GM12873 (cell line): ENCODE measurements at regions not wholly inside any gene's neighbourhood (a gene's known extent, or its start where the extent isn't known, plus 50 kb on each side); places are given as distances from the start of the nearest gene placed in this dataset.

Experiments used
- CTCF ChIP-seq: IDR thresholded peaks from 2 replicates; pipeline ENCODE4 v1.5.1; 2012; ENCODE audit warnings: low read depth, mild to moderate bottlenecking, moderate library complexity, low read length, control low read depth; ENCODE audit not compliant: insufficient read depth; ENCODE audit errors: missing control alignments

DNA sequence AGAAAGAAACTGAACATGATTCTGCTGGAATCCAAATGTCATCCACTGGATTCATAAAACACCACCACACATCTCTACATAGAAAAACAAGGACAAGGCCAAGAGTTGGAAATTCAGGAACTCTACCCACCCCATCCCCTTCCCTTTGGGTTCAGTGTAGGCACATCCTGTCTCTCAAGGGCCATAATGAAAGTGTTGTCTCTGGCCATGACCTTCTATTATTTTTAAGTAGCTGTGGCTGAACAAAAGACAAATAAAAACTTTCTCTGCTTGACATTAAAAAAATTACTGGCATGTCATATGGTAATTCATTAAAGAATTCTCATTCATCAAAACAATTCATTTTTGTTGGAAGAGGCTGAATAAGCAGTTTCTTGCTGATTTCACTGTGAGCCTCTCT lies 54.9 kb upstream of the ZBTB18 start:
- TF ChIP-seq CTCF = no peak

DNA sequence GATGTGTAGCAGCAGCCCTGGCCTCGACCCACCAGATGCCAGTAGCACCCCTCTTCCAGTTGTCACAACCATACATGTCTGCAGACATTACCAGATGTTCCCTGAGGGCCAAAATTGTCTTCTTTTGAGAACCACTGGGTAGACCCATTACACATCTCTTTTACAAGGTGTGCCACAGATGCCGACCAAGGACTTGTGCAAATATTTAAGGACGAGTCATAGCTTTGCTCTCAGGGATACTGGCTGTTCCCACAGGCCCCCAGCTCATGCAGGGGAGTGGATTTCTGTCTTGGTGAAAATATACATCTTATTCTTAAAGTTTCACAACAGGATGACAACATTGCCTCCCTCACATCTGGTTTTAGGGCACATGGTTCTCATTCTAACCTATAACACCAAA lies 59.4 kb upstream of the ZBTB18 start:
- TF ChIP-seq CTCF = no peak

DNA sequence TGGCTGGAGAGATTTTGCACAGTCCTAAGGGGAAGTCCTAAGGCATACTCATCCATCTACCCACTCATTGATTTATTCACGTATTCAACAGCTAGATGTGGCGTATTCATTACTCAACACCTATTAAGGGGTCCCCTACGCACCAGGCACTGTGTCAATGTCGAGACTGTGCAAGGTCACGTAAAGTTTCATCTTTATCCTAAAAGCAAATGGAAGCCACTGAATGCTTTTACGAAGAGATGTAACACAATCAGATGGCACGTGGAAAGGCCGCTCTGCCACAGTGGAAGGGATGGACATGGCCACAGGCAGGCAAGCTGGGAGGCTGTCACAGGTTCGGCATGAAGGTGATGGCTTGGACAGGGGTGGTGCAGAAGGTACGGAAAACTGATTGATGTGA lies 66.3 kb upstream of the ZBTB18 start:
- TF ChIP-seq CTCF = no peak

- TF ChIP-seq CTCF = no peak
Observed at GRCh38 chr1:243982447-243983018, 68.5 kb upstream of the ZBTB18 start.

GRCh38 chr1:243980471-243980870 lies 70.6 kb upstream of the ZBTB18 start:
- TF ChIP-seq CTCF = no peak

GRCh38 chr1:243980071-243980470 lies 71.0 kb upstream of the ZBTB18 start:
- TF ChIP-seq CTCF = no peak

DNA sequence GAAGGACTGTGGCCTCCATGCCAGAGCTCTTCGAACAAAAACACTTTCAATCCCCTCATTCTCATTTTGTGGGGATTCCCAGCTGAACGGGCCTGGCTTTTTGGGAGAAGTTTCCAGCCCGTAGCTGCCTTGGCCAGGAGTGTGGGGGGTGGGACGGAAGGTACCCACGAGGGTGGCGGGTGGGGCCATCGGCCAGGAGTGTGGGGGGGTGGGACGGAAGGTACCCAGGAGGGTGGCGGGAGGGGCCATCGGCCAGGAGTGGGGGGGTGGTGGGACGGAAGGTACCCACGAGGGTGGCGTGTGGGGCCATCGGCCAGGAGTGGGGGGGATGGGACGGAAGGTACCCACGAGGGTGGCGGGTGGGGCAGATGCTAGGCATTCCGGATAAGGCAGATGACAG lies 71.7 kb upstream of the ZBTB18 start:
- TF ChIP-seq CTCF = no peak
